CD4-positive, alpha-beta memory T cell (primary cell): ENCODE measurements at regions not wholly inside any gene's neighbourhood (a gene's known extent, or its start where the extent isn't known, plus 50 kb on each side); places are given as distances from the start of the nearest gene placed in this dataset.

ENCODE experiments used
- CTCF ChIA-PET: fragments of 350-600 bp; sonication (Branson Sonifier 250); formaldehyde crosslinking; loops from one replicate; lab custom pipeline; 2021; ENCODE audit warnings: inconsistent platforms; ENCODE audit not compliant: partially characterized antibody; lab: Charles Lee
- POLR2A ChIA-PET: fragments of 350-600 bp; sonication (Branson Sonifier 250); formaldehyde crosslinking; loops from one replicate; lab custom pipeline; 2021; ENCODE audit not compliant: partially characterized antibody; lab: Charles Lee
- DNase-seq, 5 donors: peaks; one replicate each; pipeline versions ENCODE4 v3.0.0 to v3.0.0-alpha.2; 2020 to 2022; ENCODE audit warnings: mixed read lengths in 1 of 5
- H3K27ac ChIP-seq: one replicate; pipeline ENCODE4 v1.7.0; 2013; ENCODE audit warnings: low read depth, low read length
- H3K27me3 ChIP-seq: 2 replicates; pipeline ENCODE4 v1.7.0; 2013; ENCODE audit warnings: mild to moderate bottlenecking, low read length, moderate library complexity; ENCODE audit not compliant: insufficient read depth
- H3K36me3 ChIP-seq: 2 replicates; pipeline ENCODE4 v1.7.0; 2013; ENCODE audit warnings: mild to moderate bottlenecking, low read length, moderate library complexity; ENCODE audit not compliant: insufficient read depth
- H3K4me1 ChIP-seq: 2 replicates; pipeline ENCODE4 v1.7.0; 2013; ENCODE audit warnings: mild to moderate bottlenecking, low read length, moderate library complexity; ENCODE audit not compliant: insufficient read depth
- H3K4me3 ChIP-seq, 2 donors: one replicate each; pipeline ENCODE4 v1.7.0; 2013; ENCODE audit warnings: low read length in 2 of 2, mild to moderate bottlenecking in 1 of 2
- H3K9me3 ChIP-seq, 2 donors: one replicate each; pipeline ENCODE4 v1.7.0; 2013; ENCODE audit warnings: low read length in 2 of 2, control low read depth in 1 of 2; ENCODE audit not compliant: control insufficient read depth in 1 of 2
- H3K27ac Mint-ChIP-seq, 7 donors: one replicate each; pipeline ENCODE4 v1.8.0; 2020 to 2021; ENCODE audit warnings: mixed read lengths in 7 of 7, mild to moderate bottlenecking in 6 of 7, inconsistent platforms in 3 of 7, moderate library complexity in 3 of 7
- H3K27me3 Mint-ChIP-seq, 2 donors: one replicate each; pipeline ENCODE4 v1.8.0; 2020 to 2021; ENCODE audit warnings: mixed read lengths in 2 of 2
- H3K36me3 Mint-ChIP-seq, 2 donors: one replicate each; pipeline ENCODE4 v1.8.0; 2020 to 2021; ENCODE audit warnings: mixed read lengths in 2 of 2, inconsistent platforms in 1 of 2, mild to moderate bottlenecking in 1 of 2
- H3K4me1 Mint-ChIP-seq, 4 donors: one replicate each; pipeline ENCODE4 v1.8.0; 2020 to 2021; ENCODE audit warnings: mixed read lengths in 4 of 4, mild to moderate bottlenecking in 1 of 4
- H3K4me3 Mint-ChIP-seq, 8 donors: one replicate each; pipeline ENCODE4 v1.8.0; 2020 to 2021; ENCODE audit warnings: mixed read lengths in 8 of 8, mild to moderate bottlenecking in 7 of 8, moderate library complexity in 6 of 8, inconsistent platforms in 3 of 8
- H3K9me3 Mint-ChIP-seq, 8 donors: one replicate each; pipeline ENCODE4 v1.8.0; 2020 to 2021; ENCODE audit warnings: mixed read lengths in 8 of 8, mild to moderate bottlenecking in 5 of 8, inconsistent platforms in 3 of 8, moderate library complexity in 1 of 8
- intact Hi-C: fragments of 100-400 bp; cut with micrococcal nuclease; formaldehyde crosslinking; loops from one replicate; pipeline ENCODE4 v1.15.1; 2023

DNA sequence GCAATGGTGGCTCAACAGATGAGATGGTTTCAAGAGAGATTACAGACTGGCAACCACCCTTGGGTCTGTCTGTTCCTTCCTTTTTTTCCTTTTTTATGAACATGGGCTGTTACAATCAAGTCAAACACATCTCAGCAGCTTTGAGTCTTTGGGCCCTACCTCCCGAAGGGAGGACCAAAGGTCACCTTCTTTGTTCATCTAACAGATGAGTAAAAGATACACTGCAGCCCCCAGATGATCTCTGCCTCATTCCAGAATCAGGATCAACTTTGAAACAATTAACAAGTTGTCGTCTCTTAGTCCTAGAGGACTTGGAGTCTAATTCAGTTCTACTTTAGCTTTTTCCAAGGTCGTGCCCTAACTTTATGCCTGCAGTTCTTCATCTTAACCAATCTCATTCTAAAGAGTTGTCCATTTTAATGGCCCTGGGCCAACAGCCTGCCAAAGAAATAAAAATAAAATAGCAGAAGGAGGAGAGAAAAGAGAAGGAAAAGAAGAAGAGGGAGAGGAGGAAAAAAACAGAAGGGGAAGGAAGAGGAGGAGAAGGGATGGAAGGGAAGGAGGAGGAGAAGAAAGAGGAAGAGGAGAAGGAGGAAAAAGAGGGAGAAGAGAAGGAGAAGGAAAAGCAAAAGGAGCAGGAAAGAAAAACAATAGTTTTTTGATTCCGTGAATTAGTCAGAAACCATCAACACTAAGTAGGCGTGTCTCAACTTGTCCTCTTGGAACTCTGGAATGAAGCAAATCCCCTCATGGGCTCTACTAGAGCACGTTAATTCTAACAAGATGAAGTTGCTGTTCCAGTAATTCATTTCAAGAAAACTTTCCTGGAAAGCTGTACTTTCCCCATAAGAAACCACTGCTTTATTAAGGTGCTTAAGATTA, 281.2 kb downstream of the FOXO1 start:
- no peak overlapping the region for H3K4me3 ChIP-seq
- intact Hi-C loops, result no loop called here
- H3K27ac Mint-ChIP-seq, result peak overlapping the region in 4 of 7 donors; percentile 44 to 61 (median 56)
- no peak for DNase-seq
- ChIA-PET POLR2A (interaction anchor here (0.9 to 1.0 kb wide), 2 partner anchors 100 to 316 kb away, joined by 3 to 4 read pairs; no protein-coding TSS in a partner anchor), CTCF (no interaction called here)
- no peaks in the 10 kb centered on the region for H3K36me3 ChIP-seq
- peaks cover 29% of the 10 kb centered on the region for H3K4me1 ChIP-seq
- H3K27me3 Mint-ChIP-seq, result no peaks in the 10 kb centered on the region
- H3K4me1 Mint-ChIP-seq, result peaks cover 27 to 50% (median 36%) of the 10 kb centered on the region in 4 donors
- no peak overlapping the region for H3K4me3 Mint-ChIP-seq
- H3K9me3 ChIP-seq, result no peaks in the 10 kb centered on the region
- H3K9me3 Mint-ChIP-seq, result peaks cover 0 to 1% (median 0%) of the 10 kb centered on the region in 8 donors
- no peaks in the 10 kb centered on the region for H3K36me3 Mint-ChIP-seq
- H3K27ac ChIP-seq, result no peak overlapping the region
- no peaks in the 10 kb centered on the region for H3K27me3 ChIP-seq

DNA sequence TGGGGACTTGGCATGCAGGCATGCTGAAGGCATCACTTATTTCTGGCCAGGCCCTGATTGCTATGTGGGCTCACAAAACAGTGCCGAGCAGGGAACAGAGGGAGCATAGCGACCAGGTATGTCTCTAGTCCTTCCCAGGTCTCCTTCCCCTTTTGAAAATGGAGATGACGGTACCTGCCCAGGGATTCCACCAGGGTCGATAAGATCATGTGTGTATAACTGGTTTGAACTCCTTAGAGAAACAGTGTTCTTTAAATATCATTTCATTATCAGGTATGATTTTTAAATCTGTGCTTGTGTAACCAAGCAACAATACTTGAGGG, 280.6 kb downstream of the FOXO1 start:
- Histone ChIP-seq H3K4me1 (peaks cover 34% of the 10 kb centered on the region), H3K36me3 (no peaks in the 10 kb centered on the region), H3K27me3 (no peaks in the 10 kb centered on the region), H3K27ac (no peak overlapping the region), H3K4me3 (no peak overlapping the region), H3K9me3 (no peaks in the 10 kb centered on the region)
- CTCF ChIA-PET, result no interaction called here
- intact Hi-C loops, result no loop called here
- no peaks in the 10 kb centered on the region for H3K27me3 Mint-ChIP-seq
- POLR2A ChIA-PET, result interaction anchor here (1.0 kb wide), 1 partner anchor 99 kb away, joined by 3 read pairs; no protein-coding TSS in a partner anchor
- H3K4me1 Mint-ChIP-seq, result peaks cover 31 to 56% (median 39%) of the 10 kb centered on the region in 4 donors
- H3K9me3 Mint-ChIP-seq, result peaks cover 0 to 1% (median 0%) of the 10 kb centered on the region in 8 donors
- no peaks in the 10 kb centered on the region for H3K36me3 Mint-ChIP-seq
- H3K27ac Mint-ChIP-seq, result peak overlapping the region in 4 of 7 donors; percentile 16 to 90 (median 72)
- H3K4me3 Mint-ChIP-seq, result no peak overlapping the region
- no peak for DNase-seq

GRCh38 chr13:40386586-40386985, 279.9 kb downstream of the FOXO1 start:
- no peak overlapping the region for H3K4me3 ChIP-seq
- no peaks in the 10 kb centered on the region for H3K9me3 ChIP-seq
- no peaks in the 10 kb centered on the region for H3K36me3 ChIP-seq
- H3K4me1 ChIP-seq, result peaks cover 34% of the 10 kb centered on the region
- no peaks in the 10 kb centered on the region for H3K27me3 Mint-ChIP-seq
- no peaks in the 10 kb centered on the region for H3K27me3 ChIP-seq
- ChIA-PET POLR2A (interaction anchor here (1.0 to 1.4 kb wide), 3 partner anchors 99 to 109 kb away, joined by 3 to 5 read pairs (median 3); no protein-coding TSS in a partner anchor), CTCF (interaction anchor here (1.5 kb wide), 1 partner anchor 317 kb away, joined by 5 read pairs; no protein-coding TSS in a partner anchor)
- peak overlapping the region in 5 of 7 donors; percentile 31 to 62 (median 54) for H3K27ac Mint-ChIP-seq
- H3K4me3 Mint-ChIP-seq, result no peak overlapping the region
- no peak overlapping the region for H3K27ac ChIP-seq
- H3K4me1 Mint-ChIP-seq, result peaks cover 31 to 58% (median 39%) of the 10 kb centered on the region in 4 donors
- intact Hi-C loops, result no loop called here
- no peaks in the 10 kb centered on the region for H3K36me3 Mint-ChIP-seq
- peaks cover 0 to 1% (median 0%) of the 10 kb centered on the region in 8 donors for H3K9me3 Mint-ChIP-seq
- DNase-seq, result no peak

- H3K36me3 ChIP-seq, result no peaks in the 10 kb centered on the region
- DNase-seq, result no peak
- intact Hi-C loops, result loop anchor here (1.0 to 2.0 kb wide), 6 partner anchors 98 to 389 kb away; no protein-coding TSS in a partner anchor
- Mint-ChIP-seq H3K4me3 (peak overlapping the region in 7 of 8 donors; percentile 47 to 81 (median 63)), H3K27ac (peak overlapping the region; percentile 58 to 97 (median 89)), H3K9me3 (peaks cover 0 to 1% (median 0%) of the 10 kb centered on the region in 8 donors), H3K36me3 (no peaks in the 10 kb centered on the region), H3K4me1 (peaks cover 31 to 58% (median 39%) of the 10 kb centered on the region in 4 donors), H3K27me3 (no peaks in the 10 kb centered on the region)
- H3K27ac ChIP-seq, result peak overlapping the region; percentile 95
- ChIA-PET POLR2A (interaction anchor here (0.7 to 3.1 kb wide), 8 partner anchors 10 to 258 kb away, joined by 3 to 30 read pairs (median 6); no protein-coding TSS in a partner anchor), CTCF (interaction anchor here (1.5 to 2.1 kb wide), 2 partner anchors 46 to 318 kb away, joined by 5 read pairs; no protein-coding TSS in a partner anchor)
- no peaks in the 10 kb centered on the region for H3K9me3 ChIP-seq
- H3K4me1 ChIP-seq, result peaks cover 34% of the 10 kb centered on the region
- H3K27me3 ChIP-seq, result no peaks in the 10 kb centered on the region
- no peak overlapping the region for H3K4me3 ChIP-seq
Measured at GRCh38 chr13:40387775-40388174, 278.7 kb downstream of the FOXO1 start.

DNA sequence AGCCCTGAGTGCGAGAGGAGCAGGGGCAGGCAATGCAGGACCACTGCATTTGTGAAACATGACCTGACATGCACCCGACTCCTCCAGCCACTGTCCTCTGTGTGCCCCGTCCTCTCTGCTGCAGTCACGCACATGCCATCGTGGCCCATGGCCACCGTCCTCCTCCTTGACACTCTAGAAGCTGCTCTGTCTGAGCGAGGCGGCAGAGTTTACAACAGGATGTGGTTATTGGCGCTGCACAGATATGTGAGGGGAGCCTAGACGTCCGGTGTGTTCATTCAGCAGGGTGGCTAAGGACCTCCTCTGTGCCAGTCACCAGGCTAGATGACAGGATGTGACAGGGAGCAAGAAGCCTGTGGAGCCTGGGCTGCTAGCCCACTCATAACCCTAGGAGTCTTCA, 277.8 kb downstream of the FOXO1 start:
- peak overlapping the region; percentile 89 to 100 (median 99) for H3K27ac Mint-ChIP-seq
- no peaks in the 10 kb centered on the region for H3K9me3 ChIP-seq
- peaks cover 31 to 58% (median 39%) of the 10 kb centered on the region in 4 donors for H3K4me1 Mint-ChIP-seq
- H3K36me3 Mint-ChIP-seq, result no peaks in the 10 kb centered on the region
- no peaks in the 10 kb centered on the region for H3K27me3 ChIP-seq
- no peaks in the 10 kb centered on the region for H3K27me3 Mint-ChIP-seq
- POLR2A ChIA-PET, result interaction anchor here (0.9 to 3.1 kb wide), 22 partner anchors 11 to 319 kb away, joined by 3 to 30 read pairs (median 4); partner anchors contain the start of gene FOXO1
- CTCF ChIA-PET, result interaction anchor here (1.0 to 2.1 kb wide), 5 partner anchors 45 to 446 kb away, joined by 3 to 5 read pairs (median 3); no protein-coding TSS in a partner anchor
- DNase-seq, result peak; percentile 83 to 93 (median 88)
- intact Hi-C loops, result loop anchor here (1.0 to 2.0 kb wide), 6 partner anchors 97 to 388 kb away; no protein-coding TSS in a partner anchor
- no peaks in the 10 kb centered on the region for H3K36me3 ChIP-seq
- peak overlapping the region; percentile 83 to 92 (median 90) for H3K4me3 Mint-ChIP-seq
- H3K27ac ChIP-seq, result peak overlapping the region; percentile 95
- H3K4me3 ChIP-seq, result peak overlapping the region in 1 of 2 donors; percentile 85
- peaks cover 0 to 1% (median 0%) of the 10 kb centered on the region in 8 donors for H3K9me3 Mint-ChIP-seq
- peaks cover 34% of the 10 kb centered on the region for H3K4me1 ChIP-seq

- Mint-ChIP-seq H3K27ac (peak overlapping the region; percentile 89 to 100 (median 99)), H3K9me3 (peaks cover 0 to 1% (median 0%) of the 10 kb centered on the region in 8 donors), H3K4me1 (peaks cover 31 to 54% (median 38%) of the 10 kb centered on the region in 4 donors), H3K4me3 (peak overlapping the region; percentile 83 to 92 (median 90)), H3K27me3 (no peaks in the 10 kb centered on the region), H3K36me3 (no peaks in the 10 kb centered on the region)
- Histone ChIP-seq H3K27ac (peak overlapping the region; percentile 95), H3K4me3 (peak overlapping the region; percentile 32 to 85), H3K4me1 (peaks cover 34% of the 10 kb centered on the region), H3K36me3 (no peaks in the 10 kb centered on the region), H3K9me3 (no peaks in the 10 kb centered on the region), H3K27me3 (no peaks in the 10 kb centered on the region)
- ChIA-PET POLR2A (interaction anchor here (0.9 to 3.1 kb wide), 25 partner anchors 11 to 320 kb away, joined by 3 to 30 read pairs (median 4); partner anchors contain the start of gene FOXO1), CTCF (interaction anchor here (1.0 to 2.1 kb wide), 6 partner anchors 45 to 447 kb away, joined by 3 to 5 read pairs (median 3); no protein-coding TSS in a partner anchor)
- peak; percentile 60 to 75 (median 73) for DNase-seq
- intact Hi-C loops, result loop anchor here (2.0 kb wide), 3 partner anchors 106 to 388 kb away; no protein-coding TSS in a partner anchor
Measured at GRCh38 chr13:40389081-40389641, 277.3 kb downstream of the FOXO1 start.
